ENCODE measurements at regions not wholly inside any gene's neighbourhood (a gene's known extent, or its start where the extent isn't known, plus 50 kb on each side); places are given as distances from the start of the nearest gene placed in this dataset.

DNA sequence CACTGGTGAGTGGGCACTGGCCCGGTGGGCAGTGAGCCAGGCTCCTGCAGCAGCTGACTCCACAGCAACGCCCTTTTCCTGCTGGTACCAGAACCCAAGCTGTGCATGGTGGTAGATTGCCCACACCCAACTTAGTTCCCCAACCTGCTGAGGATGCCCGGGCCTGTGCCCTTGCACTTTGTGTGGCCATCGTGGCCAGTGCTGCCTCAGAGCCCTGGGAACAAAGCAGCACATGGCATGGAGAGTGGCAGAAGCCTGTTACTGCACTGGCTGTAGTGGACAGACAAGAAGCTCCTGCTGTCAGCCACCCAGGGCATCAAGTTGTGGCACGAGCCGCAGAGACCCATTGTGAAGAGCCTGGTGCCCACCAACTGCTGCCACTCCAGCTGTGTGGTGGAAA lies 612.9 kb downstream of the DNAH5 start:
- Histone ChIP-seq H3K9me3 (no peaks in the 10 kb centered on the region), H3K27ac (no peak overlapping the region), H3K27me3 (no peaks in the 10 kb centered on the region), H3K4me1 (no peaks in the 10 kb centered on the region), H3K36me3 (no peaks in the 10 kb centered on the region), H3K4me3 (no peak overlapping the region)
- DNase-seq (ENCODE audit: low spot score): no peak
- TF ChIP-seq, protein P1, sequence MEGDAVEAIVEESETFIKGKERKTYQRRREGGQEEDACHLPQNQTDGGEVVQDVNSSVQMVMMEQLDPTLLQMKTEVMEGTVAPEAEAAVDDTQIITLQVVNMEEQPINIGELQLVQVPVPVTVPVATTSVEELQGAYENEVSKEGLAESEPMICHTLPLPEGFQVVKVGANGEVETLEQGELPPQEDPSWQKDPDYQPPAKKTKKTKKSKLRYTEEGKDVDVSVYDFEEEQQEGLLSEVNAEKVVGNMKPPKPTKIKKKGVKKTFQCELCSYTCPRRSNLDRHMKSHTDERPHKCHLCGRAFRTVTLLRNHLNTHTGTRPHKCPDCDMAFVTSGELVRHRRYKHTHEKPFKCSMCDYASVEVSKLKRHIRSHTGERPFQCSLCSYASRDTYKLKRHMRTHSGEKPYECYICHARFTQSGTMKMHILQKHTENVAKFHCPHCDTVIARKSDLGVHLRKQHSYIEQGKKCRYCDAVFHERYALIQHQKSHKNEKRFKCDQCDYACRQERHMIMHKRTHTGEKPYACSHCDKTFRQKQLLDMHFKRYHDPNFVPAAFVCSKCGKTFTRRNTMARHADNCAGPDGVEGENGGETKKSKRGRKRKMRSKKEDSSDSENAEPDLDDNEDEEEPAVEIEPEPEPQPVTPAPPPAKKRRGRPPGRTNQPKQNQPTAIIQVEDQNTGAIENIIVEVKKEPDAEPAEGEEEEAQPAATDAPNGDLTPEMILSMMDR (IDR thresholded peaks at IDR 0.05): no peak

DNA sequence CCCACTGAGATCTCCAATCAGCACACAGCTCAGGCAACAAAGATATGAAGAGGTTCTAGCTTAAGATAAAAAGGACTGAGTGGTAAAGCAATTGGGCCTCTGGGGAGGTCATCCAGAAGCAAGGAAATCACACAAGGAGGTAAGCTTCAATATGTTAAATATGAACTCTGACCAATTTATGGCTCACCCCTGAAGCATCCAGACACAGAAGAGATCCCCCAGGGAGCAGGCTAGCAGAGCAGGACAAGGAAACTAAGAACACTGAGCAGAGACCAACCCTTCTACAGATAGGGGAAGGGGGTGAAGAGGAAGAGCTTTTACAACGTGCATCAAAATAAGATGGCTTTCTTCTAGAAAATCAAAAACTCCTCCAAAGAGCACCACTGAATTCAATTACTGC lies 616.2 kb downstream of the DNAH5 start:
- no peak overlapping the region for H3K27ac ChIP-seq
- TF ChIP-seq, protein P1 (IDR thresholded peaks at IDR 0.05): no peak
- no peak overlapping the region for H3K4me3 ChIP-seq
- no peak for DNase-seq (ENCODE audit: low spot score)
- no peaks in the 10 kb centered on the region for H3K36me3 ChIP-seq
- H3K9me3 ChIP-seq: no peaks in the 10 kb centered on the region
- no peaks in the 10 kb centered on the region for H3K27me3 ChIP-seq
- H3K4me1 ChIP-seq: no peaks in the 10 kb centered on the region

DNA sequence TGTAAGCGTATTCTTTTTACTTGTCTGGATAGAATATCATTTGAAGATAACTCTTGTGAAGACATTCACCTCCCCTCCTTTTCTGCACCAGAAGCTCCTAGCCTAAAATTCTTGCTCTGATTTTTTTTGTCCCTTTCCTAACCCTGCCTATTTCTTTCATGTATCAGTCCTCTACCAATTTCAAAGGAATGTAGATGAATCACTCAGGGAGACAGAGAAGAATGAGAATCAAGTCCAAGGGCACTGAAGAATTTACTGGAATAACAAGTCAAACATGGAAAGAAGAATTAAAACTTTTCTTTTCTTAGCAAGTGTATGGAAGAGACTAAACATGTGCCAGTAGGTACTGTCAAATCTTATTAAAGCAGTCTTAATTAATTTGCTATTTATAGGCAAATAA lies 618.7 kb downstream of the DNAH5 start:
- no peak for DNase-seq (ENCODE audit: low spot score)
- Histone ChIP-seq H3K27me3 (no peaks in the 10 kb centered on the region), H3K4me1 (no peaks in the 10 kb centered on the region), H3K4me3 (no peak overlapping the region), H3K9me3 (no peaks in the 10 kb centered on the region), H3K36me3 (no peaks in the 10 kb centered on the region), H3K27ac (no peak overlapping the region)
- TF ChIP-seq, protein P1 (IDR thresholded peaks at IDR 0.05): no peak

DNA sequence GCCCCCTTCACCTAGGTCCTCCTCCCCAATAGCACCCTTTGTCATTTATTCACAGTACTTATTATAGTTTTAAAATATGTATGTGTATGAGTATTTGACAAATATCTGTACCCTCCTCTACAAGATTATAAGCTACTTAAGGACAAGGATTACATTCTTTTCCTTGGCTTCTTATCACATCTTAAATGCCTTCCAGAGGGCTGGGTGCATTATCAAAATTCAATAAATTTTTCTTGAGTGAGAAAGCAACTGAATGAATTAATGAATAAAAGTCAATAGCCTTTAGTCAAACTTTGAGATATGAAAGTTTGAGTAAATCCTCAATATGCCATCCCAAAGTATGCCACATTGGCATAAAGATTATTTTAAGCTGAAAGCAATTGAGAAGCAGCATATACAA lies 621.7 kb downstream of the DNAH5 start:
- H3K4me3 ChIP-seq: no peak overlapping the region
- no peaks in the 10 kb centered on the region for H3K27me3 ChIP-seq
- TF ChIP-seq, protein P1 (IDR thresholded peaks at IDR 0.05): no peak
- DNase-seq (ENCODE audit: low spot score): no peak
- no peak overlapping the region for H3K27ac ChIP-seq
- H3K36me3 ChIP-seq: no peaks in the 10 kb centered on the region
- no peaks in the 10 kb centered on the region for H3K4me1 ChIP-seq
- peaks cover 0 to 4% of the 10 kb centered on the region in 2 donors for H3K9me3 ChIP-seq

DNA sequence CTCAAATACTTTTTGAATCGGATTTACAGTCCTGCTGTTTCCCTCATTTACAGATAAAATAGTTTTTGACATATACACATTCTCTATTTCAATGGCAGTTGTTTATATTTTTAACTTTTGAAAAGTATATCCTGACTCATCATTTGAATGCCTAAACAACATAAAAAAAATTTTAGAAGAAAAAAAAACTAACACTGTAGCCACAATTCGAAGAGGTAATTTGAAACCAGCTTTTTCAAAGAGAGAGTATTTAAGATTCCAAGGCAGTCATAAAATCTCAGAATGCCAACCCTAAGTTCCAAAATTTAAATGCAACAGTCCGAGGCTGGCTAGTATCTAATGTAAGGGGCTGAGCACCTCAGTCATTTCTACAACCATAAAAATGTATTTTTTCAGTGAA lies 626.8 kb downstream of the DNAH5 start:
- TF ChIP-seq, protein P1 (IDR thresholded peaks at IDR 0.05): no peak
- no peak for DNase-seq (ENCODE audit: low spot score)
- peaks cover 0 to 4% of the 10 kb centered on the region in 2 donors for H3K9me3 ChIP-seq
- no peaks in the 10 kb centered on the region for H3K36me3 ChIP-seq
- no peaks in the 10 kb centered on the region for H3K4me1 ChIP-seq
- H3K27ac ChIP-seq: no peak overlapping the region
- no peaks in the 10 kb centered on the region for H3K27me3 ChIP-seq
- no peak overlapping the region for H3K4me3 ChIP-seq

DNA sequence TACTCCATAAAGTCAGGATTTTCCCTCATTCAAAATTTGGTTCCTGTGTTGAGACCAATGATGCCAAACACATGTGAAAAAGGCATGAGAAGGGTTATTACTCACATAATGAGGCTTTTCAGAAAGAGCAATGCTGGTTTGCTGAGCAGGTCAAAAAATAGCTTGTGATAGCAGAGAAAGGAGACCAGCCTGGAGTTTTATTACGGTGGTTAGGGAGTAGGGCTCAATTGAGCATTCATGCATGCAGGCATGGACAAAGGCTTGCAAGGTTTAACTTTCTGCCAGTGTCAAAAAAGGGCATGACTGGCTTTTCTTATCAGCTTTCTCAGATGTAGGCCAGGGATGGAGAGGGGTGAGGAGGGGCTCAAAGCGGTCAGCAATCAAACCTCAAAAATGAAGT lies 628.3 kb downstream of the DNAH5 start:
- Histone ChIP-seq H3K4me3 (no peak overlapping the region), H3K9me3 (peaks cover 0 to 4% of the 10 kb centered on the region in 2 donors), H3K4me1 (no peaks in the 10 kb centered on the region), H3K27me3 (no peaks in the 10 kb centered on the region), H3K27ac (no peak overlapping the region), H3K36me3 (no peaks in the 10 kb centered on the region)
- TF ChIP-seq, protein P1 (IDR thresholded peaks at IDR 0.05): no peak
- DNase-seq (ENCODE audit: low spot score): no peak
